ENCODE measurements at regions not wholly inside any gene's neighbourhood (a gene's known extent, or its start where the extent isn't known, plus 50 kb on each side); places are given as distances from the start of the nearest gene placed in this dataset.

GRCh38 chr9:89892920-89893319, 288.1 kb downstream of the GADD45G start:
- H3K9me3 ChIP-seq (ENCODE audit: control insufficient read depth, low read length), result no peaks in the 10 kb centered on the region
- no peak overlapping the region for H3K9ac ChIP-seq (ENCODE audit: low read length)
- H3K4me3 ChIP-seq (ENCODE audit: low read length), result no peak overlapping the region

DNA sequence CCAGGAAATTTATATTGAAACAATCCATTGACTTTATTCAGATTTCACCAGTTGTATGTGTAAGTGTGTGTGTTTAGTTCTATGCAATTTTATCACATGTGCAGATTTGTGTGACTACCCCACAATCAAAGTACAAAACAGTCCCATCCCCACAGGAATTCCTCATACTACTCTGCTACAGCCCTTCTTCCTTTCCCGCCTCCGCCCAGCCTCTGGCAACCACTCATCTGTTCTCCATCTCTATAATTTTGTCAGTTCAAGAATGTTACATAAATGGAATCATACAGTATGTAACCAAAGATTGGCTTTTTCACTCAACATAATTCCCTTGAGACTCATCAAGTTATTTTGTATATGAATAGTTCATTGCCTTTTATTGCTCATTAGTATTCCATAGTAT, 289.1 kb downstream of the GADD45G start:
- H3K4me1 ChIP-seq (ENCODE audit: control insufficient read depth, insufficient read depth, low read length), result peaks cover 10% of the 10 kb centered on the region
- no peaks in the 10 kb centered on the region for H3K27me3 ChIP-seq (ENCODE audit: control insufficient read depth, insufficient read depth, low read length)
- H3K4me3 ChIP-seq (ENCODE audit: low read length), result no peak overlapping the region
- H3K36me3 ChIP-seq (ENCODE audit: control insufficient read depth, insufficient read depth, low read length), result no peaks in the 10 kb centered on the region
- H3K9ac ChIP-seq (ENCODE audit: low read length), result no peak overlapping the region
- H3K9me3 ChIP-seq (ENCODE audit: control insufficient read depth, low read length), result no peaks in the 10 kb centered on the region

More at GRCh38 chr9:89892920-89893319, 288.1 kb downstream of the GADD45G start:
- Histone ChIP-seq H3K27me3 (ENCODE audit: control insufficient read depth, insufficient read depth, low read length) (no peaks in the 10 kb centered on the region), H3K36me3 (ENCODE audit: control insufficient read depth, insufficient read depth, low read length) (no peaks in the 10 kb centered on the region), H3K4me1 (ENCODE audit: control insufficient read depth, insufficient read depth, low read length) (peaks cover 10% of the 10 kb centered on the region)

- H3K27me3 ChIP-seq (ENCODE audit: control insufficient read depth, insufficient read depth, low read length), result no peaks in the 10 kb centered on the region
- no peak overlapping the region for H3K4me3 ChIP-seq (ENCODE audit: low read length)
- no peak overlapping the region for H3K9ac ChIP-seq (ENCODE audit: low read length)
- H3K36me3 ChIP-seq (ENCODE audit: control insufficient read depth, insufficient read depth, low read length), result no peaks in the 10 kb centered on the region
- H3K4me1 ChIP-seq (ENCODE audit: control insufficient read depth, insufficient read depth, low read length), result peaks cover 11% of the 10 kb centered on the region
- no peaks in the 10 kb centered on the region for H3K9me3 ChIP-seq (ENCODE audit: control insufficient read depth, low read length)
These were observed 292.1 kb downstream of the GADD45G start for GRCh38 chr9:89896806-89897340.

- Histone ChIP-seq H3K9me3 (ENCODE audit: control insufficient read depth, low read length) (no peaks in the 10 kb centered on the region), H3K4me1 (ENCODE audit: control insufficient read depth, insufficient read depth, low read length) (peaks cover 8% of the 10 kb centered on the region), H3K36me3 (ENCODE audit: control insufficient read depth, insufficient read depth, low read length) (no peaks in the 10 kb centered on the region), H3K4me3 (ENCODE audit: low read length) (no peak overlapping the region), H3K9ac (ENCODE audit: low read length) (no peak overlapping the region), H3K27me3 (ENCODE audit: control insufficient read depth, insufficient read depth, low read length) (no peaks in the 10 kb centered on the region)
These were observed 294.8 kb downstream of the GADD45G start for GRCh38 chr9:89899573-89899972.

DNA sequence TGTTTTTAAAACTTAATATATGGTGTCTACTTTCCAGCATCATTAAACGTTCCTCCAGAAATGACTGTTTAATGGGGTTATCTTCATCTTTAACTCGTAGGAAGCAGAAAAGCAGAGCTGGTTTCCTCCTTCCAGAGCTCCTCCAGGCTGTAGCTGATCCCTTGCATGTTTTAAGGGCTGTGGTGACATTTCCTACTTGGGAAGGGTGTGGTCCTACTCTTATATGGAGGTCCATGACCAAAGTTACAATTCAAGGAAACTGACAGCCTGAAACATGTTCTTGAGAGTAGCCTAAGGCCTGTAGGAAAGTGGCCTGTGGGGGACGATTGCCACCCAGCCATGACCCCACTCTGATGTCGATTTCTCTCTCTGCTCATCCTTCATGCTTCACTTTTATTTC, 297.1 kb downstream of the GADD45G start:
- Histone ChIP-seq H3K9ac (ENCODE audit: low read length) (no peak overlapping the region), H3K4me1 (ENCODE audit: control insufficient read depth, insufficient read depth, low read length) (peaks cover 8% of the 10 kb centered on the region), H3K36me3 (ENCODE audit: control insufficient read depth, insufficient read depth, low read length) (no peaks in the 10 kb centered on the region)

GRCh38 chr9:89902450-89903140, 297.8 kb downstream of the GADD45G start:
- Histone ChIP-seq H3K9ac (ENCODE audit: low read length) (no peak overlapping the region), H3K4me3 (ENCODE audit: low read length) (no peak overlapping the region), H3K4me1 (ENCODE audit: control insufficient read depth, insufficient read depth, low read length) (peaks cover 8% of the 10 kb centered on the region), H3K27me3 (ENCODE audit: control insufficient read depth, insufficient read depth, low read length) (no peaks in the 10 kb centered on the region), H3K36me3 (ENCODE audit: control insufficient read depth, insufficient read depth, low read length) (no peaks in the 10 kb centered on the region), H3K9me3 (ENCODE audit: control insufficient read depth, low read length) (no peaks in the 10 kb centered on the region)

More for the DNA sequence above, 297.1 kb downstream of the GADD45G start:
- H3K27me3 ChIP-seq (ENCODE audit: control insufficient read depth, insufficient read depth, low read length), result no peaks in the 10 kb centered on the region
- no peaks in the 10 kb centered on the region for H3K9me3 ChIP-seq (ENCODE audit: control insufficient read depth, low read length)
- H3K4me3 ChIP-seq (ENCODE audit: low read length), result no peak overlapping the region

GRCh38 chr9:89903141-89903475, 298.3 kb downstream of the GADD45G start:
- Histone ChIP-seq H3K27me3 (ENCODE audit: control insufficient read depth, insufficient read depth, low read length) (no peaks in the 10 kb centered on the region), H3K4me1 (ENCODE audit: control insufficient read depth, insufficient read depth, low read length) (peaks cover 8% of the 10 kb centered on the region), H3K4me3 (ENCODE audit: low read length) (no peak overlapping the region), H3K9ac (ENCODE audit: low read length) (no peak overlapping the region), H3K36me3 (ENCODE audit: control insufficient read depth, insufficient read depth, low read length) (no peaks in the 10 kb centered on the region), H3K9me3 (ENCODE audit: control insufficient read depth, low read length) (no peaks in the 10 kb centered on the region)

- H3K9me3 ChIP-seq (ENCODE audit: control insufficient read depth, low read length), result no peaks in the 10 kb centered on the region
- no peaks in the 10 kb centered on the region for H3K36me3 ChIP-seq (ENCODE audit: control insufficient read depth, insufficient read depth, low read length)
- no peaks in the 10 kb centered on the region for H3K27me3 ChIP-seq (ENCODE audit: control insufficient read depth, insufficient read depth, low read length)
- no peak overlapping the region for H3K4me3 ChIP-seq (ENCODE audit: low read length)
- H3K4me1 ChIP-seq (ENCODE audit: control insufficient read depth, insufficient read depth, low read length), result no peaks in the 10 kb centered on the region
- H3K9ac ChIP-seq (ENCODE audit: low read length), result no peak overlapping the region
These were observed 301.0 kb downstream of the GADD45G start for GRCh38 chr9:89905606-89906338.

DNA sequence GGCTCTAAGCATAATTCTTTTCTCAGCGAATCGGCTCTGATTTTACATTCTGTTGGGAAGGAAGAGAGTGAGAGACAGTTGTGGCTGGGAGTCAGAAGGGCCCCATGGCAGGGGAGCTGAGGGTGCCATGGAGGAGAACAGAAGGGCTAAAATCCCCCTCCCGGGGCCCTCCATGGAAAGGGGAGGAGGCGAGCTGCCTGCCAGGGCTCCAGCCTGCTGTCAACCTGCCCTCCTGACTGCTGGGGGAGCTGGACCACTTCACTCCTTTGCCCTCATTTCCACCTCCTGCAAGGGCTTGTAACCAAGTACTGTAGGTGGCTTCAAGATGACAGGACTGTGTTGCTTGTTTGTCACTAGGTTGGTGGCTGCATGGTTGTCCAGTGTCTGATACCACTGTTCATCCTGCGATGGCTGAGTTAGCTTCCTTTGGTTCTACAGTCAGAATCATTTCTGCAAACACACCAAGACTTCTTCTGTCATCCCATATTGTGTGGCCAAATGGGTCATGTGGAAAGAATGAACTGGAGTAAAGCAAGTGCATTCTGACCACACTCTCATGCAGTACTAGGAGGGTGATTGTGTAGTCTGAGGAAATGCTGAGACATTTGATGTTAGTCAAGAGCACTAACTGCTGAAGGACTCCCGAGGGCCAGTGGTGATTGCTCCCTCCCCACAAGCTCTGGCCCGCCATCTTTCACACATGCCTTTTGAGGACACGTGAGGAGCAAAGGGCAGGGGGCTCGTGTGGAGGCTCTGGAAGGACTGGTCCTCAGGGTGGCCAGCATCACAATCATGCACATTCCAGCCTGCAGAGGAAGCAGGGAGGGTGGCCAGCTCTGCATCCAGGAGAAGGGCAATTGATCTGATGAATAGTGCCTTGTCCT, 307.2 kb downstream of the GADD45G start:
- Histone ChIP-seq H3K9me3 (ENCODE audit: control insufficient read depth, low read length) (no peaks in the 10 kb centered on the region), H3K4me3 (ENCODE audit: low read length) (no peak overlapping the region), H3K9ac (ENCODE audit: low read length) (no peak overlapping the region), H3K27me3 (ENCODE audit: control insufficient read depth, insufficient read depth, low read length) (no peaks in the 10 kb centered on the region), H3K36me3 (ENCODE audit: control insufficient read depth, insufficient read depth, low read length) (no peaks in the 10 kb centered on the region), H3K4me1 (ENCODE audit: control insufficient read depth, insufficient read depth, low read length) (no peaks in the 10 kb centered on the region)

GRCh38 chr9:89912605-89912953, 307.8 kb downstream of the GADD45G start:
- no peaks in the 10 kb centered on the region for H3K4me1 ChIP-seq (ENCODE audit: control insufficient read depth, insufficient read depth, low read length)
- no peaks in the 10 kb centered on the region for H3K27me3 ChIP-seq (ENCODE audit: control insufficient read depth, insufficient read depth, low read length)
- no peak overlapping the region for H3K4me3 ChIP-seq (ENCODE audit: low read length)
- no peak overlapping the region for H3K9ac ChIP-seq (ENCODE audit: low read length)
- no peaks in the 10 kb centered on the region for H3K36me3 ChIP-seq (ENCODE audit: control insufficient read depth, insufficient read depth, low read length)
- H3K9me3 ChIP-seq (ENCODE audit: control insufficient read depth, low read length), result no peaks in the 10 kb centered on the region

- Histone ChIP-seq H3K4me3 (ENCODE audit: low read length) (no peak overlapping the region), H3K4me1 (ENCODE audit: control insufficient read depth, insufficient read depth, low read length) (peaks cover 4% of the 10 kb centered on the region), H3K36me3 (ENCODE audit: control insufficient read depth, insufficient read depth, low read length) (no peaks in the 10 kb centered on the region), H3K9me3 (ENCODE audit: control insufficient read depth, low read length) (no peaks in the 10 kb centered on the region), H3K27me3 (ENCODE audit: control insufficient read depth, insufficient read depth, low read length) (no peaks in the 10 kb centered on the region), H3K9ac (ENCODE audit: low read length) (no peak overlapping the region)
These were observed 310.4 kb downstream of the GADD45G start for GRCh38 chr9:89915187-89915586.
